ENCODE measurements at regions not wholly inside any gene's neighbourhood (a gene's known extent, or its start where the extent isn't known, plus 50 kb on each side); places are given as distances from the start of the nearest gene placed in this dataset.

DNA sequence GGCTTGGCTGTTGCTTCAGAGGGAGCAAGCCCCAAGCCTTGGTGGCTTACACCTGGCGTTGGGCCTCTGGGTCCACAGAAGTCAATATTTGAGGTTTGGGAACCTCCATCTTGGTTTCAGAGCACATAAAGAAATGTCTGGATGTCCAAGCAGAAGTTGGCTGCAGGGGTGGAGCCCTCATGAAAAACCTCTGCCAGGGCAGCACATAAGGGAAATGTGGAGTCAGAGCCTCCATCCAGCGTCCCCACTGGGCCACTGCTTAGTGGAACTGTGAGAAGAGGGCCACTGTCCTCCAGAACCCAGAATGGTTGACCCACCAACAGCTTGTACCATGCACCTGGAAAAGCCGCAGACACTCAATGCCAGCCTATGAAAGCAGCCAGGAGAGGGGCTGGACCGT, 573.5 kb upstream of the ZWINT start:
- no peak for DNase-seq

DNA sequence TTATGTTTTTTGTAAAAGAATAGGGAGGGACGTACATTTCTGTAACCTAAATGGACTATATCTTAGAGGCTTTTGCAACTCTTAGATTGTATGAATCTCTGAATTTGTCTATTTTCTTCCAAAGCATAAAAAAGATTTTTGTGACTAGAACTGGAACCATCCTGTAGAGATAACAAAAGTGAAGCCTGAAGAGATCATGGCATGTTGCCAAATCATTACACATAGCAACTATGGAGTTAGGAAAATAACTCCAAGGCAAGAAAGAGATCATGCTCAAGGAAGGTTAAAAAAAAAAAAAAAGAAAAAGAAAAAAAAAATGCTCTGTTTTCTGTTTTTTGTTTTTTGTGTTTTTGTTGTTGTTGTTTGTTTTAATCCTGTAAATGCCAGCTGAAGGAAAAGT, 567.7 kb upstream of the ZWINT start:
- DNase-seq = no peak

GRCh38 chr10:56927701-56928100, 566.6 kb upstream of the ZWINT start:
- DNase-seq = no peak

- no peak for DNase-seq
These were observed 559.7 kb upstream of the ZWINT start for GRCh38 chr10:56920601-56921261.

- no peak for DNase-seq
These were observed 551.0 kb upstream of the ZWINT start for GRCh38 chr10:56912043-56912442.

- no peak for DNase-seq
These were observed 544.0 kb upstream of the ZWINT start for GRCh38 chr10:56905051-56905450.

- DNase-seq = no peak
These were observed 541.5 kb upstream of the ZWINT start for GRCh38 chr10:56902554-56902953.

- no peak for DNase-seq
These were observed 534.2 kb upstream of the ZWINT start for GRCh38 chr10:56895306-56895705.

- DNase-seq = no peak
These were observed 520.2 kb upstream of the ZWINT start for GRCh38 chr10:56881218-56881617.

DNA sequence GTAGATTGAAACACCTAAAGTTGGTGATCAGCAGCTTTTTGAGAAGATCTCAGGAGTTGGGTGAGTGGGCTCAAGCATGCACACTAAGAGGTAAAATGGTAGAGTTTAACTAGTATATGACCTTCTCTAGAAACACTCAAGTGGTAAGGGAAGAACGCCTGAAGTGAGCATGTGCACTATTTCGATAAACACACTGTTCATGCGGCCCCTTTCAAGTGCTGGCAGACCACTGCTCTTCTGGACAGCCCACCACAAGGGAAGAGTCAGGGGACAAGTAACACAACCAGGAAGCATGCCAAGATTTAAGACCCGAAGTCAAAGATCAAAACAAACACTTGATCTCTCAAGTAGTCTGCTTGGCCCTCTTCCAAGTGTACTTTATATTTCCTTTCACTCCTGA, 519.5 kb upstream of the ZWINT start:
- DNase-seq = no peak

DNA sequence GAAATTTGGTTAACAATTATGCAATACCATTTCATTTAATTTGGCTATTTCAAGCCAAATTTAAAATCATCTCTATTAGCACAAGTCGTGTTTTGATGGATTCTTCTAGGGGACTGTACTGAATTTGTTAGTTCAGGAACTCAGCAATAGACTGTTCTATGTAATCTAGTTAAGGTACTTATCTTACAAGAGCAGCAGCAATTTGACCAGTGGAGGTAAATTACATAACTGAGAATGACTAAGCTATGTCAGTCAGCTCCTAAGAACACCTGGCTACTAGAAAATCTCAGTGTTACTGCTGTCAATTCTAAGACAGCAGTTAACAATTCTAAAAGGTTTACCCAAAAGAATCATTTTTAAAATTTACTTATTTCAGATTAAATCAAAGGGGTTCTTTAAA, 513.9 kb upstream of the ZWINT start:
- DNase-seq = no peak

- no peak for DNase-seq
These were observed 510.2 kb upstream of the ZWINT start for GRCh38 chr10:56871160-56871668.

GRCh38 chr10:56867236-56867635, 506.2 kb upstream of the ZWINT start:
- DNase-seq = no peak

GRCh38 chr10:56856569-56856968, 495.5 kb upstream of the ZWINT start:
- no peak for DNase-seq

GRCh38 chr10:56844978-56845529, 484.0 kb upstream of the ZWINT start:
- DNase-seq = no peak

- no peak for DNase-seq
These were observed 475.6 kb upstream of the ZWINT start for GRCh38 chr10:56836659-56837058.

DNA sequence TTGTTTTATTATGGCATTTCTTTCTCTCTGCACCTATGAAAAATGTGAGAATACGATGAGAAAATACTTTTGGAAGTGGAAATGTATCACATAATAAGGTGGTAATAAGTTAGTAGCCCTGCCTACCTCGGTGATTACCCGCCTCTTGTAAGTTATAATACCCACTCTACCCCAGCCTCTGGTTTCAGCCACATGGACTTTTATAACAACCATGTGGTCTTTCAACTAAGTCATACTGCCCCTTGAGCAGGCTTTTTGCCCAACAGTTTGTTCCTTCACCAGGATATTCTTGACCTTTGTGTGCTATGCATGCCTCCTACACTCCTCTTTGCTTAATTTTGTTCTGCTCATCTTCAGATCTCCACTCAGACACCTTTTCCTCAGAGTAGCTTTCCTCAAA, 470.6 kb upstream of the ZWINT start:
- DNase-seq = no peak

- DNase-seq = no peak
These were observed 462.8 kb upstream of the ZWINT start for GRCh38 chr10:56823849-56824248.

GRCh38 chr10:56805022-56805421, 444.0 kb upstream of the ZWINT start:
- DNase-seq = no peak

DNA sequence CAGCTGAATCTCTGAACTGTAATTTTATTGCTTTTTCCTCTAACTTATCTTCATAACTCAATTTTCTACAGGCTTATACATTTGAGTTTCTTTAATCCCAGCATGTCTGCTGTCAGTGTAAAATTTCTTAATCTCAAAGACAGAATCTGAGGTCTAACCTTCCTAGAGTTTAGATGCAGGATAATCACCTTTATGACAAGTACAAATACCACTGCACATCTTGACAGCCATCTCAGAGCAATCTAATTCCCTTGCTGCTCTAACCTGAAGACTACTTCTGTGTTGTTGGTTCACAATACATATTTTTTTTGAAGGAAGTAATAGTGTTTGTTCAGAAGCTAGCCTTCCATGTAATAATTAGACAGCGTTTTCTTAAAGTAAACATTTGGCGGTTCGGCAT, 424.2 kb upstream of the ZWINT start:
- DNase-seq = no peak

DNA sequence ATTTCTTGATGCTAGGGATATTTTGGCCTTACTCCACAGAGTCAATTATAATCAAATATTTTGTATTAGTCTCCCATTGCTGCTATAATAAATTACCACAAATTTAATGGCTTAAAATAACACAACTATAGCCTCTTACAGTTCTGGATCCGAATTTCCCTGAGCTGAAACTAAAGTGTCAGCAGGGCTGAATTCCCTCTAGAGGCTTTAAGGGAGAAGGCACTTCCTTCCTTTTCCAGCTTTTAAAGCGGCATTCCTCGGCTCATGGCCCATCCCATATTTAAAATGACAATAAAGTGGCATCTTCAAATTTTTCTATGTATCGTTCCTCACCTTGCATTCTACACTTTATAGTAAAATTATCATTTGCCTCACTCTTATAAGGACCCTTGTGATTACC, 421.4 kb upstream of the ZWINT start:
- DNase-seq = no peak

DNA sequence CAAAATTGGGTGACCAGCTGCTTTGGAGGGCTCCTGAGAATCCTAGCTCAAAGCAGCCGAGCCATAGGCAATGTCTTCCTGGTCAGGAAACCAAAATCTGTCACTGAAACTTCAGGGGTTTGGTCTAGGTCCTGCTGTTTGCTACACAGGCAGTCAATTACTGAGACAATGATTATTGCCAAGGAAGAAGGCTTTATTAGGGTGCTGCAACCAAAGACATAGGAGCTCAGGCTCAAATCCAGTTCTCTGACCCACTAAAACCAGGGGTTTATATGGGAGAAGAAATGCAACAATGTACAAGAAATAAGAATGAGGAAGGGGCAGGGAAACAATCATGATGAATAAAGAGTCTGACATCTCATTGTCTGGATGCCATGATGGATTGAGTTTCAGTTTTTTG, 410.3 kb upstream of the ZWINT start:
- no peak for DNase-seq

- no peak for DNase-seq
These were observed 402.0 kb upstream of the ZWINT start for GRCh38 chr10:56763090-56763489.

DNA sequence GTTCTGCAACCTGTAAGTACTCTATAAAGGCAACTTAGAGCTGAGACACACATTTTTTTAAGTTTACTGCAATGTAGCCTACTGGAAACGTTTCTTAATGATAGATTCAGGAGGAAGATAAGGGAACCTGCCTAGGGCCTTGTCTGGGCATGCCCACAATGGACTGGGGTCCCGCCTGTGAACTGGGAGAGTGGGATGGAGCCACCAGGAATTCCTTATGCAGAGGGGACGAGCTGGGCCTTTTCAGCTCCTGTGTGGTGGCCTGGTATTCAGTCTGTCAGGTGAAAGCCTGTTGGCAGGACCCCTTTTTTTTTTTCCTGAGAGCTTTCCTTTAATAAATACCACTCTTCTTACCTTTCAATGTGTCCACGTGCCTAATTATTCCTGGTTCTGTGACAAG, 384.4 kb upstream of the ZWINT start:
- no peak for DNase-seq

DNA sequence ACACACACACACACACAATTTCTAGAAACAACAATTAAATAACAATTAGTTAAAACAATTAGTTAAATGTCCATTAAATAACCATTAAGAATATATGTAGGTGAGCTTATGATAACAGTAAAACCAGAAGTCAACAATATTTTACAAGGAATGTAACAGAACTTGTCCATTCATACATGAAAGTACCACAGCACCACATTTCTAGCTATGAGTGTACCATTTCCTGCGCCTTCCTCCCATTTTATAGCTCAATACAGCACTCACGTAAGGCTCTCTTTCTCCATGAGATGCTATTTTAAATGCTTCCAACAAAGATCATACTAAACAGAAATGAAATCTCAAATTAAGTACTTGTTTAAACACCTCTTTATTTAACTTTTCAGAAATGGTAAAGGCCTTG, 367.3 kb upstream of the ZWINT start:
- DNase-seq = no peak

Measured in GOT3 (cell line).